K562 (cell line): ENCODE measurements at regions not wholly inside any gene's neighbourhood (a gene's known extent, or its start where the extent isn't known, plus 50 kb on each side); places are given as distances from the start of the nearest gene placed in this dataset.

Experiments
- ATAC-seq: fragments of 200-7000 bp; cut with Tn5 transposase; 3 replicates; pipeline ENCODE4 v1.9.1; 2020; ENCODE audit warnings: moderate library complexity
- BruUV-seq: library from RNA; stranded (reverse); fragments of 400-500 nt; replicated peaks from 2 replicates; lab custom pipeline; 2021; lab: Mats Ljungman, UMichigan
- CTCF ChIA-PET: fragments of 300-600 bp; formaldehyde crosslinking; extraction: SDS; loops from one replicate; lab custom pipeline; 2021; ENCODE audit warnings: low intra/inter-chr PET ratio; lab: Yijun Ruan, JAX
- POLR2A ChIA-PET: fragments of 300-600, 350-650 bp; sonication (Branson Sonifier 250); formaldehyde crosslinking; extraction: SDS; loops from one replicate; lab custom pipeline; 2021; ENCODE audit warnings: antibody characterized with exemption, inconsistent platforms; lab: Yijun Ruan, JAX
- DNase-seq, 4 experiments: peaks; one replicate each; pipeline versions ENCODE4 v3.0.0 to v3.0.0-alpha.2; 2011 to 2018; ENCODE audit warnings: low spot score in 3 of 4, mixed read lengths in 3 of 4; ENCODE audit errors: extremely low read depth in 1 of 4
- FAIRE-seq: peaks from 2 replicates; lab custom pipeline; 2011; peaks lifted over from hg19 to GRCh38; lab: Jason Lieb, UNC
- H2AFZ ChIP-seq: 2 replicates; pipeline ENCODE4 v1.6.0; 2011; ENCODE audit warnings: low read depth, low read length, control low read depth, inconsistent platforms
- H3K27ac ChIP-seq: fragments of 200-600 bp; 3 replicates; pipeline ENCODE4 v1.8.0; 2011; ENCODE audit warnings: low read depth, mild to moderate bottlenecking, control low read depth, inconsistent platforms, low read length, moderate library complexity, mixed read lengths; ENCODE audit errors: extremely low read depth
- H3K27me3 ChIP-seq, 2 experiments: fragments of 300-600 bp in 1 of 2; 2 replicates in 1 of 2; 3 replicates in 1 of 2; pipeline versions ENCODE4 v1.6.0 to v1.8.0; 2011; ENCODE audit warnings: inconsistent platforms in 2 of 2, low read length in 2 of 2, mild to moderate bottlenecking in 1 of 2, mixed read lengths in 1 of 2, moderate library complexity in 1 of 2; ENCODE audit not compliant: control insufficient read depth in 2 of 2, insufficient read depth in 2 of 2
- H3K36me3 ChIP-seq: fragments of 300-600 bp; 3 replicates; pipeline ENCODE4 v1.8.0; 2011; ENCODE audit warnings: mild to moderate bottlenecking, low read length, inconsistent platforms; ENCODE audit not compliant: control insufficient read depth, insufficient read depth
- H3K4me1 ChIP-seq, 2 experiments: fragments of 200-600 bp in 1 of 2; replicated peaks in 1 of 2; 2 replicates in 1 of 2; 3 replicates in 1 of 2; pipeline versions ENCODE4 v1.5.1 to v1.8.0; 2011; ENCODE audit warnings: inconsistent platforms in 2 of 2, low read length in 2 of 2, mild to moderate bottlenecking in 1 of 2, mixed read lengths in 1 of 2, moderate library complexity in 1 of 2; ENCODE audit not compliant: control insufficient read depth in 2 of 2, insufficient read depth in 2 of 2
- H3K4me2 ChIP-seq: 2 replicates; pipeline ENCODE4 v1.6.1; 2011; ENCODE audit warnings: low read length, control low read depth, inconsistent platforms, mixed read lengths; ENCODE audit not compliant: insufficient read depth
- H3K4me3 ChIP-seq: fragments of 200-600 bp; sonication (generic), shearing (Covaris generic); 2 replicates; pipeline ENCODE4 v1.5.1; 2016; ENCODE audit warnings: control low read depth, inconsistent platforms
- H3K79me2 ChIP-seq: fragments of 200-600 bp; 3 replicates; pipeline ENCODE4 v1.8.0; 2011; ENCODE audit warnings: low read length, inconsistent platforms; ENCODE audit not compliant: control insufficient read depth, insufficient read depth
- H3K9ac ChIP-seq, 2 experiments: 2 replicates each; pipeline versions ENCODE4 v1.6.0 to v1.6.1; 2011; ENCODE audit warnings: low read depth in 2 of 2, low read length in 2 of 2, control low read depth in 1 of 2, inconsistent platforms in 1 of 2, mild to moderate bottlenecking in 1 of 2, mixed read lengths in 1 of 2; ENCODE audit not compliant: insufficient read depth in 1 of 2
- H3K9me1 ChIP-seq: one replicate; pipeline ENCODE4 v1.6.0; 2011; ENCODE audit warnings: inconsistent platforms, mild to moderate bottlenecking, low read length, moderate library complexity; ENCODE audit not compliant: control insufficient read depth, insufficient read depth
- H3K9me3 ChIP-seq: replicated peaks from 2 replicates; pipeline ENCODE4 v1.5.1; 2011; ENCODE audit warnings: low read depth, low read length, inconsistent platforms; ENCODE audit not compliant: control insufficient read depth, insufficient read depth
- H4K20me1 ChIP-seq: replicated peaks from 2 replicates; pipeline ENCODE4 v1.6.1; 2011; ENCODE audit warnings: low read length, inconsistent platforms, mixed read lengths; ENCODE audit not compliant: control insufficient read depth, insufficient read depth
- ARHGAP35 ChIP-seq: fragments of 450-650 bp; IDR thresholded peaks from 2 replicates; pipeline ENCODE4 v1.6.1; 2018; ENCODE audit not compliant: partially characterized antibody
- ARID1B ChIP-seq: fragments of 450-650 bp; IDR thresholded peaks from 2 replicates; pipeline ENCODE4 v1.6.1; 2016; ENCODE audit warnings: antibody characterized with exemption, mild to moderate bottlenecking, inconsistent platforms
- CC2D1A ChIP-seq: fragments of 450-650 bp; IDR thresholded peaks from 2 replicates; pipeline ENCODE4 v1.6.1; 2017; ENCODE audit warnings: mild to moderate bottlenecking
- LCOR ChIP-seq: sonication (generic); formaldehyde crosslinking; IDR thresholded peaks from 2 replicates; pipeline ENCODE4 v1.8.0; 2022; ENCODE audit warnings: mild to moderate bottlenecking, missing genetic modification reagents
- LEF1 ChIP-seq: fragments of 450-650 bp; IDR thresholded peaks from 2 replicates; pipeline ENCODE4 v1.6.1; 2016; ENCODE audit warnings: mild to moderate bottlenecking
- MYC ChIP-seq, 2 experiments: fragments of 250-450 bp in 1 of 2; sonication (Bioruptor Pico) in 1 of 2; IDR thresholded peaks; 2 replicates each; pipeline versions ENCODE4 v1.5.1 to v1.6.1; 2012 to 2021; ENCODE audit warnings: low read depth in 2 of 2, borderline replicate concordance in 1 of 2, improper control_type of control experiment in 1 of 2, low read length in 1 of 2, mild to moderate bottlenecking in 1 of 2, moderate library complexity in 1 of 2
- OTX1 ChIP-seq: fragments of 450-650 bp; formaldehyde crosslinking; IDR thresholded peaks from 2 replicates; pipeline ENCODE4 v1.4.0; 2022; ENCODE audit warnings: mild to moderate bottlenecking
- PHTF2 ChIP-seq: fragments of 250-450 bp; sonication (Bioruptor Pico); IDR thresholded peaks from 2 replicates; pipeline ENCODE4 v1.5.0; 2021; ENCODE audit warnings: mild to moderate bottlenecking
- POLR2AphosphoS5 ChIP-seq: IDR thresholded peaks from 2 replicates; pipeline ENCODE4 v1.6.1; 2011; ENCODE audit warnings: mild to moderate bottlenecking, low read depth, low read length, moderate library complexity; ENCODE audit not compliant: control insufficient read depth, insufficient read depth
- RFX1 ChIP-seq: fragments of 450-650 bp; IDR thresholded peaks from 2 replicates; pipeline ENCODE4 v1.6.1; 2016; ENCODE audit warnings: mild to moderate bottlenecking, moderate library complexity
- ZNF165 ChIP-seq: fragments of 250-450 bp; sonication (Bioruptor Pico); IDR thresholded peaks from 2 replicates; pipeline ENCODE4 v1.4.0; 2020; ENCODE audit warnings: borderline replicate concordance
- ZNF3 ChIP-seq: fragments of 250-450 bp; sonication (Bioruptor Pico); IDR thresholded peaks from 2 replicates; pipeline ENCODE4 v1.5.0; 2021; ENCODE audit warnings: mild to moderate bottlenecking, moderate library complexity
- WGBS: fragments of 100-300 bp; shearing (Covaris generic); methylation state at CpG from one replicate; pipeline ENCODE4 v1.1.6; 2016; ENCODE audit warnings: low coverage, mixed read lengths; ENCODE audit not compliant: insufficient coverage; ENCODE audit errors: missing lambda C conversion rate; 5-methylcytosine and 5-hydroxymethylcytosine counted together
- in situ Hi-C: fragments of 300-500 bp; cut with MboI; formaldehyde crosslinking; loops from 4 replicates; pipeline ENCODE4 v1.15.0; 2018; ENCODE audit warnings: inconsistent platforms, mixed read lengths
- intact Hi-C: fragments of 100-400 bp; cut with micrococcal nuclease; formaldehyde crosslinking; loops from 2 replicates; pipeline ENCODE4 v1.14.2; 2022

DNA sequence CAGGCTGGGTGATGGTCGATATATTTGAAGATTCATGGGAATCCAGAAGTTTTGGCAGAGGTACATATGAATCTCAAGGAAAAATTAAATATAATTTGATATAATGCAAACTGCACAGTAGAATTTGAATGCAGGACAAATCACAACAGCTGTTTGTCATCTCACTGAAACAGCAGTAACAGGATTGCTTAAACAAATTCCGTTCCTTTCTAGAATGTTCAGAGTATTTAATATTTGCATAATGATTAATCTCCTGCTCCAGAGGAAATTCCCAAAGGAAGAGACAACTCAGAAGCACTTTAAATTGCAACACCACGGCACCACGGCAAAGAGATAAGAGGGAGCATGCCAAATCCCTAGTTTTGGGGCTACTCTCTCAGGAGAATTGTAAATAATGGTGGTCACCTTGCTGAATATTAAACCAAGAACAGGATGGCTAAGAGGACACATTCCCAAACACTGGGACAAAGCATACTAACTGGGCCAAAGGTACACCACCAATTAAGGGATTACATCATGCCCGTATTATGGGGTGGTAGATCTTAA is 67.8 kb upstream of the MAP4K3 start:
- ATAC-seq (no peak), FAIRE-seq (no peak), DNase-seq (no peak)
- no TSS peak for BruUV-seq
- Histone ChIP-seq H3K27me3 (no peaks in the 10 kb centered on the region), H3K79me2 (no peaks in the 10 kb centered on the region), H3K4me3 (no peak overlapping the region), H3K9me3 (no peaks in the 10 kb centered on the region; the same call in 1 of the 2 replicates), H3K9me1 (no peaks in the 10 kb centered on the region), H4K20me1 (no peaks in the 10 kb centered on the region), H3K9ac (no peak overlapping the region), H2AFZ (no peak overlapping the region), H3K4me2 (no peak overlapping the region), H3K4me1 (peaks cover 3 to 10% of the 10 kb centered on the region in 2 experiments; a peak in 4 of 5 replicates), H3K27ac (no peak overlapping the region), H3K36me3 (no peaks in the 10 kb centered on the region)
- WGBS = 60% methylated on average over 5 of the region's 5 CpGs
- in situ Hi-C loops (no loop called here), intact Hi-C loops (no loop called here)
- no peak for TF ChIP-seq ARID1B
- TF ChIP-seq LEF1 = no peak
- no peak for TF ChIP-seq CC2D1A
- no peak for TF ChIP-seq POLR2AphosphoS5
- TF ChIP-seq ZNF165 (CRISPR knock-in tag) = no peak
- TF ChIP-seq OTX1 (CRISPR knock-in tag) = no peak
- TF ChIP-seq LCOR (CRISPR knock-in tag) = no peak
- no peak for TF ChIP-seq ARHGAP35
- no peak for TF ChIP-seq MYC (IDR thresholded peaks at IDR 0.05; ENCODE audit: low read depth, low read length)
- TF ChIP-seq MYC (CRISPR knock-in tag; IDR thresholded peaks at IDR 0.05; ENCODE audit: borderline replicate concordance, low read depth) = no peak
- no peak for TF ChIP-seq ZNF3
- no peak for TF ChIP-seq PHTF2 (CRISPR knock-in tag)
- TF ChIP-seq RFX1 = no peak
- POLR2A ChIA-PET = interaction anchor here (0.6 kb wide), 1 partner anchor 90 kb away, joined by 3 read pairs; no protein-coding TSS in a partner anchor
- CTCF ChIA-PET = interaction anchor here (0.8 kb wide), 1 partner anchor 11 kb away, joined by 3 read pairs; no protein-coding TSS in a partner anchor
